GM23338 (cell line): ENCODE measurements at regions not wholly inside any gene's neighbourhood (a gene's known extent, or its start where the extent isn't known, plus 50 kb on each side); places are given as distances from the start of the nearest gene placed in this dataset.

Source experiments
- CREB1 ChIP-seq: fragments of 250-450 bp; sonication (Bioruptor Pico); IDR thresholded peaks from 2 replicates; pipeline ENCODE4 v1.5.0; 2020; ENCODE audit warnings: low read depth, mild to moderate bottlenecking, moderate library complexity
- EZH2 ChIP-seq: fragments of 200-600 bp; sonication (generic); IDR thresholded peaks from one replicate; pipeline ENCODE4 v1.8.0; 2017; ENCODE audit warnings: antibody characterized with exemption, mild to moderate bottlenecking, low read depth; ENCODE audit not compliant: unreplicated experiment
- EZH2phosphoT487 ChIP-seq: fragments of 200-600 bp; sonication (generic); IDR thresholded peaks from one replicate; pipeline ENCODE4 v1.8.1; 2018; ENCODE audit warnings: antibody characterized with exemption; ENCODE audit not compliant: unreplicated experiment
- NANOG ChIP-seq: IDR thresholded peaks from 2 replicates; pipeline ENCODE4 v1.6.1; 2016; ENCODE audit warnings: antibody characterized with exemption, borderline replicate concordance
- POLR2AphosphoS5 ChIP-seq: IDR thresholded peaks from 2 replicates; pipeline ENCODE4 v1.6.1; 2016; ENCODE audit warnings: antibody characterized with exemption, low read depth
- STAT1 ChIP-seq: IDR thresholded peaks from one replicate; pipeline ENCODE4 v1.6.1; 2016; ENCODE audit warnings: antibody characterized with exemption; ENCODE audit not compliant: unreplicated experiment
- ZNF114 ChIP-seq: fragments of 250-450 bp; sonication (Bioruptor Pico); IDR thresholded peaks from 2 replicates; pipeline ENCODE4 v1.5.0; 2020; ENCODE audit warnings: mild to moderate bottlenecking, moderate library complexity
- TF ChIP-seq, protein P1 (sequence below), 2 experiments: fragments of 200-600 bp in 1 of 2; sonication (generic) in 1 of 2; conservative IDR thresholded peaks; 2 replicates each; pipeline versions ENCODE4 v1.5.1 to v1.6.1; 2016 to 2017; ENCODE audit warnings: antibody characterized with exemption in 2 of 2, low read depth in 2 of 2, mild to moderate bottlenecking in 2 of 2, moderate library complexity in 1 of 2
- TF ChIP-seq, protein P2 (sequence below): fragments of 250-450 bp; sonication (Bioruptor Pico); IDR thresholded peaks from 2 replicates; pipeline ENCODE4 v1.5.0; 2020; ENCODE audit warnings: mild to moderate bottlenecking, moderate library complexity
- TF ChIP-seq, protein P3 (sequence below): IDR thresholded peaks from 2 replicates; pipeline ENCODE4 v1.6.1; 2016; ENCODE audit warnings: antibody characterized with exemption
- TF ChIP-seq, protein P4 (sequence below): IDR thresholded peaks from one replicate; pipeline ENCODE4 v1.6.1; 2018; ENCODE audit warnings: antibody characterized with exemption; ENCODE audit not compliant: unreplicated experiment

DNA sequence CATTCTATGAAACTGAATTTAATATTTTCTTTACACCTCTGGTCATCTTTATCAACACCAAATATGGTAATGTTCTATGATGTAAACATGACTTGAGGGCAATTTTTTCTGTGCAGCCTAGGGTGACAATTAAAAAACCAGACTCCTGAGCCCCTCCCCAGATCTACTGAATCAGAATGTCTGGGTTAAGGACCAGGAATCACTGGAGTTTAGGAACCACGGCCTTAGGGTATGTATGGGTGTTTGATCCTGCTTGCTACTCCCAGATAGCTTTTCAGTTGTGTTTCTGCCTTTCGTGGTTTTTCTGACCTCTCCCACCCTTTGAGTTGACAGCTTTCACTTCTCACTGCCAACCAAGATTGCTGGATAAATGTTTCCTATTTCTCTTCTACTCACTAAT is 332.2 kb downstream of the DHX15 start:
- TF ChIP-seq, protein P1, sequence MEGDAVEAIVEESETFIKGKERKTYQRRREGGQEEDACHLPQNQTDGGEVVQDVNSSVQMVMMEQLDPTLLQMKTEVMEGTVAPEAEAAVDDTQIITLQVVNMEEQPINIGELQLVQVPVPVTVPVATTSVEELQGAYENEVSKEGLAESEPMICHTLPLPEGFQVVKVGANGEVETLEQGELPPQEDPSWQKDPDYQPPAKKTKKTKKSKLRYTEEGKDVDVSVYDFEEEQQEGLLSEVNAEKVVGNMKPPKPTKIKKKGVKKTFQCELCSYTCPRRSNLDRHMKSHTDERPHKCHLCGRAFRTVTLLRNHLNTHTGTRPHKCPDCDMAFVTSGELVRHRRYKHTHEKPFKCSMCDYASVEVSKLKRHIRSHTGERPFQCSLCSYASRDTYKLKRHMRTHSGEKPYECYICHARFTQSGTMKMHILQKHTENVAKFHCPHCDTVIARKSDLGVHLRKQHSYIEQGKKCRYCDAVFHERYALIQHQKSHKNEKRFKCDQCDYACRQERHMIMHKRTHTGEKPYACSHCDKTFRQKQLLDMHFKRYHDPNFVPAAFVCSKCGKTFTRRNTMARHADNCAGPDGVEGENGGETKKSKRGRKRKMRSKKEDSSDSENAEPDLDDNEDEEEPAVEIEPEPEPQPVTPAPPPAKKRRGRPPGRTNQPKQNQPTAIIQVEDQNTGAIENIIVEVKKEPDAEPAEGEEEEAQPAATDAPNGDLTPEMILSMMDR (conservative IDR thresholded peaks at IDR 0.05; ENCODE audit: low read depth in 2 of 2) = no peak
- TF ChIP-seq EZH2phosphoT487 (no peak), POLR2AphosphoS5 (no peak), ZNF114 (CRISPR knock-in tag) (no peak), EZH2 (no peak), NANOG (no peak), CREB1 (CRISPR knock-in tag) (no peak), STAT1 (no peak)
- TF ChIP-seq, protein P2, sequence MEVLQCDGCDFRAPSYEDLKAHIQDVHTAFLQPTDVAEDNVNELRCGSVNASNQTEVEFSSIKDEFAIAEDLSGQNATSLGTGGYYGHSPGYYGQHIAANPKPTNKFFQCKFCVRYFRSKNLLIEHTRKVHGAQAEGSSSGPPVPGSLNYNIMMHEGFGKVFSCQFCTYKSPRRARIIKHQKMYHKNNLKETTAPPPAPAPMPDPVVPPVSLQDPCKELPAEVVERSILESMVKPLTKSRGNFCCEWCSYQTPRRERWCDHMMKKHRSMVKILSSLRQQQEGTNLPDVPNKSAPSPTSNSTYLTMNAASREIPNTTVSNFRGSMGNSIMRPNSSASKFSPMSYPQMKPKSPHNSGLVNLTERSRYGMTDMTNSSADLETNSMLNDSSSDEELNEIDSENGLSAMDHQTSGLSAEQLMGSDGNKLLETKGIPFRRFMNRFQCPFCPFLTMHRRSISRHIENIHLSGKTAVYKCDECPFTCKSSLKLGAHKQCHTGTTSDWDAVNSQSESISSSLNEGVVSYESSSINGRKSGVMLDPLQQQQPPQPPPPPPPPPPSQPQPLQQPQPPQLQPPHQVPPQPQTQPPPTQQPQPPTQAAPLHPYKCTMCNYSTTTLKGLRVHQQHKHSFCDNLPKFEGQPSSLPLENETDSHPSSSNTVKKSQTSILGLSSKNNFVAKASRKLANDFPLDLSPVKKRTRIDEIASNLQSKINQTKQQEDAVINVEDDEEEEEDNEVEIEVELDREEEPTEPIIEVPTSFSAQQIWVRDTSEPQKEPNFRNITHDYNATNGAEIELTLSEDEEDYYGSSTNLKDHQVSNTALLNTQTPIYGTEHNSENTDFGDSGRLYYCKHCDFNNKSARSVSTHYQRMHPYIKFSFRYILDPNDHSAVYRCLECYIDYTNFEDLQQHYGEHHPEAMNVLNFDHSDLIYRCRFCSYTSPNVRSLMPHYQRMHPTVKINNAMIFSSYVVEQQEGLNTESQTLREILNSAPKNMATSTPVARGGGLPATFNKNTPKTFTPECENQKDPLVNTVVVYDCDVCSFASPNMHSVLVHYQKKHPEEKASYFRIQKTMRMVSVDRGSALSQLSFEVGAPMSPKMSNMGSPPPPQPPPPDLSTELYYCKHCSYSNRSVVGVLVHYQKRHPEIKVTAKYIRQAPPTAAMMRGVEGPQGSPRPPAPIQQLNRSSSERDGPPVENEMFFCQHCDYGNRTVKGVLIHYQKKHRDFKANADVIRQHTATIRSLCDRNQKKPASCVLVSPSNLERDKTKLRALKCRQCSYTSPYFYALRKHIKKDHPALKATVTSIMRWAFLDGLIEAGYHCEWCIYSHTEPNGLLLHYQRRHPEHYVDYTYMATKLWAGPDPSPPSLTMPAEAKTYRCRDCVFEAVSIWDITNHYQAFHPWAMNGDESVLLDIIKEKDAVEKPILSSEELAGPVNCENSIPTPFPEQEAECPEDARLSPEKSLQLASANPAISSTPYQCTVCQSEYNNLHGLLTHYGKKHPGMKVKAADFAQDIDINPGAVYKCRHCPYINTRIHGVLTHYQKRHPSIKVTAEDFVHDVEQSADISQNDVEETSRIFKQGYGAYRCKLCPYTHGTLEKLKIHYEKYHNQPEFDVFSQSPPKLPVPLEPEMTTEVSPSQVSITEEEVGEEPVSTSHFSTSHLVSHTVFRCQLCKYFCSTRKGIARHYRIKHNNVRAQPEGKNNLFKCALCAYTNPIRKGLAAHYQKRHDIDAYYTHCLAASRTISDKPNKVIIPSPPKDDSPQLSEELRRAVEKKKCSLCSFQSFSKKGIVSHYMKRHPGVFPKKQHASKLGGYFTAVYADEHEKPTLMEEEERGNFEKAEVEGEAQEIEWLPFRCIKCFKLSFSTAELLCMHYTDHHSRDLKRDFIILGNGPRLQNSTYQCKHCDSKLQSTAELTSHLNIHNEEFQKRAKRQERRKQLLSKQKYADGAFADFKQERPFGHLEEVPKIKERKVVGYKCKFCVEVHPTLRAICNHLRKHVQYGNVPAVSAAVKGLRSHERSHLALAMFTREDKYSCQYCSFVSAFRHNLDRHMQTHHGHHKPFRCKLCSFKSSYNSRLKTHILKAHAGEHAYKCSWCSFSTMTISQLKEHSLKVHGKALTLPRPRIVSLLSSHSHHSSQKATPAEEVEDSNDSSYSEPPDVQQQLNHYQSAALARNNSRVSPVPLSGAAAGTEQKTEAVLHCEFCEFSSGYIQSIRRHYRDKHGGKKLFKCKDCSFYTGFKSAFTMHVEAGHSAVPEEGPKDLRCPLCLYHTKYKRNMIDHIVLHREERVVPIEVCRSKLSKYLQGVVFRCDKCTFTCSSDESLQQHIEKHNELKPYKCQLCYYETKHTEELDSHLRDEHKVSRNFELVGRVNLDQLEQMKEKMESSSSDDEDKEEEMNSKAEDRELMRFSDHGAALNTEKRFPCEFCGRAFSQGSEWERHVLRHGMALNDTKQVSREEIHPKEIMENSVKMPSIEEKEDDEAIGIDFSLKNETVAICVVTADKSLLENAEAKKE (CRISPR knock-in tag) = no peak
- TF ChIP-seq, protein P3, sequence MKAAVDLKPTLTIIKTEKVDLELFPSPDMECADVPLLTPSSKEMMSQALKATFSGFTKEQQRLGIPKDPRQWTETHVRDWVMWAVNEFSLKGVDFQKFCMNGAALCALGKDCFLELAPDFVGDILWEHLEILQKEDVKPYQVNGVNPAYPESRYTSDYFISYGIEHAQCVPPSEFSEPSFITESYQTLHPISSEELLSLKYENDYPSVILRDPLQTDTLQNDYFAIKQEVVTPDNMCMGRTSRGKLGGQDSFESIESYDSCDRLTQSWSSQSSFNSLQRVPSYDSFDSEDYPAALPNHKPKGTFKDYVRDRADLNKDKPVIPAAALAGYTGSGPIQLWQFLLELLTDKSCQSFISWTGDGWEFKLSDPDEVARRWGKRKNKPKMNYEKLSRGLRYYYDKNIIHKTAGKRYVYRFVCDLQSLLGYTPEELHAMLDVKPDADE = no peak
- TF ChIP-seq, protein P4, sequence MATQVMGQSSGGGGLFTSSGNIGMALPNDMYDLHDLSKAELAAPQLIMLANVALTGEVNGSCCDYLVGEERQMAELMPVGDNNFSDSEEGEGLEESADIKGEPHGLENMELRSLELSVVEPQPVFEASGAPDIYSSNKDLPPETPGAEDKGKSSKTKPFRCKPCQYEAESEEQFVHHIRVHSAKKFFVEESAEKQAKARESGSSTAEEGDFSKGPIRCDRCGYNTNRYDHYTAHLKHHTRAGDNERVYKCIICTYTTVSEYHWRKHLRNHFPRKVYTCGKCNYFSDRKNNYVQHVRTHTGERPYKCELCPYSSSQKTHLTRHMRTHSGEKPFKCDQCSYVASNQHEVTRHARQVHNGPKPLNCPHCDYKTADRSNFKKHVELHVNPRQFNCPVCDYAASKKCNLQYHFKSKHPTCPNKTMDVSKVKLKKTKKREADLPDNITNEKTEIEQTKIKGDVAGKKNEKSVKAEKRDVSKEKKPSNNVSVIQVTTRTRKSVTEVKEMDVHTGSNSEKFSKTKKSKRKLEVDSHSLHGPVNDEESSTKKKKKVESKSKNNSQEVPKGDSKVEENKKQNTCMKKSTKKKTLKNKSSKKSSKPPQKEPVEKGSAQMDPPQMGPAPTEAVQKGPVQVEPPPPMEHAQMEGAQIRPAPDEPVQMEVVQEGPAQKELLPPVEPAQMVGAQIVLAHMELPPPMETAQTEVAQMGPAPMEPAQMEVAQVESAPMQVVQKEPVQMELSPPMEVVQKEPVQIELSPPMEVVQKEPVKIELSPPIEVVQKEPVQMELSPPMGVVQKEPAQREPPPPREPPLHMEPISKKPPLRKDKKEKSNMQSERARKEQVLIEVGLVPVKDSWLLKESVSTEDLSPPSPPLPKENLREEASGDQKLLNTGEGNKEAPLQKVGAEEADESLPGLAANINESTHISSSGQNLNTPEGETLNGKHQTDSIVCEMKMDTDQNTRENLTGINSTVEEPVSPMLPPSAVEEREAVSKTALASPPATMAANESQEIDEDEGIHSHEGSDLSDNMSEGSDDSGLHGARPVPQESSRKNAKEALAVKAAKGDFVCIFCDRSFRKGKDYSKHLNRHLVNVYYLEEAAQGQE = no peak
